HCEC 1CT (cell line): ENCODE measurements at regions not wholly inside any gene's neighbourhood (a gene's known extent, or its start where the extent isn't known, plus 50 kb on each side); places are given as distances from the start of the nearest gene placed in this dataset.
"Not testable (repeated sequence)": the region's sequence is repeated elsewhere in the genome, so short reads cannot be mapped to it uniquely, and the experiment has no call there.

Experiments used
- DNase-seq: peaks from one replicate; pipeline ENCODE4 v3.0.0-alpha.2; 2017

DNA sequence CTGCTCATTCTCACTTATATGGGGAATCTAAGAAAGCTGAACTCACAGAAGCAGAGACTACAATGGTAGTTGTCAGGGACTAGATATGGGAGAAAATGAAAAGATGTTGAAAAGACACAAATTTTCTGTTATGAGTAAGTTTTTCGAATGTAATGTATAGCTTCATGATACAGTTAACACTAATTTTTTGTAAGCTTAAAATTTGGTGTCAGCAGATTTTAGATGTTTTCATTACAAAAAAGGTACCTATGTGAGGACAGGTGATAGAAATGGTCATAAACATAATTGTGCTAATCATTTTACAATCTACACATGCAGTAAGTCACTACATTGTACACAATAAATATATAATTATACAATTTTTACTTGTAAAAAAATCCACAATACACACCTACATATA lies 286.6 kb downstream of the ZNF33B start:
- DNase-seq, result no peak

DNA sequence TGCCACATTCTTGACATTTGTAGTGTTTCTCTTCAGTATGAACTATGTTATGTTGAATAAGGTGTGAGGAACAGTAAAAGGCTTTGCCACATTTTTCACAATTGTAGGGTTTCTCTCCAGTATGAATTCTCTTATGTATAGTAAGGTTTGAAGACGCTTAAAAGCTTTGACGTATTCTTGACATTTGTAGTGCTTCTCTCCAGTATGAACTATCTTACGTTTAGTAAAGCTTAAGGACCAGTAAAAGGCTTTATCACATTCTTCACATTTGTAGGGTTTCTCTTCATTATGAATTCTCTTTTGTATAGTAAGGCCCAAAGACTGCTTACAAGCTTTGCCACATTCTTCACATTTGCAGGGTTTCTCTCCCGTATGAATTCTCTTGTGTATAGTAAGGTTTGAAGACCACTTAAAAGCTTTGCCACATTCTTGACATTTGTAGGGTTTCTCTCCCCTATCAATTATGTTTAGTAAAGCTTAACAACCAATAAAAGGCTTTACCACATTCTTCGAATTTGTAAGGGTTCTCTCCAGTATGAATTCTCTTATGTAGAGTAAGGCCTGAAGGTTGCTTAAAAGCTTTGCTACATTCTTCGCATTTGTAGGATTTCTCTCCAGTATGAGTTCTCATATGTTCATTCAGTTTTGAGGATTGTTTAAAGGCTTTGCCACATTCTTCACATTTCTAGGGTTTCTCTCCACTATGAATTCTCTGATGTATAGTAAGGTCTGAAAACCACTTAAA lies 301.6 kb downstream of the ZNF33B start:
- DNase-seq, result not testable (repeated sequence)

DNA sequence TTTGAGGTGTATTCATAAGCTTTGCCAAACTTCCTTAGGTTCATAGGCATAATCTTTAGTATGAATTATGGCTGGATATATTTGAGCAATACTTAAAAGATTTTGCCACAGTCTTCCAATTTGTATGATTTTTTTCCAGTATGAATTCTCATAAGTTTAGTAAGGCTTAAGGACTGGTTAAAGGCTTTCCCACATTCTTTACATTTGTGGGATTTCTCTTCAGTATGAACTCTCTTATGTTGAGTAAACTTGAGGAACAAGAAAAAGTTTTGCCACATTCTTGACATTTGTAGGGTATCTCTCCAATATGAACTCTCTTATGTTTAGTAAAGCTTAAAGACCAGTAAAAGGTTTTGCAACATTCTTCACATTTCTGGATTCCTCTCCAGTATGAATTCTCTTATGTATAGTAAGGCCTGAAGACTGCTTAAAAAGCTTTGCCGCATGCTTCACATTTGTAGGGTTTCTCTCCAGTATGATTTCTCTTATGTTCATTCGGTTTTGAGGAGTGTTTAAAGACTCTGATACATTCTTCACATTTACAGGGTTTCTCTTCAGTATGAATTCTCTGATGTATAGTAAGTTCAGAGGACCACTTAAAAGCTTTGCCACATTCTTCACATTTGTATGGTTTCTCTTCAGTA lies 302.6 kb downstream of the ZNF33B start:
- DNase-seq, result not testable (repeated sequence)

DNA sequence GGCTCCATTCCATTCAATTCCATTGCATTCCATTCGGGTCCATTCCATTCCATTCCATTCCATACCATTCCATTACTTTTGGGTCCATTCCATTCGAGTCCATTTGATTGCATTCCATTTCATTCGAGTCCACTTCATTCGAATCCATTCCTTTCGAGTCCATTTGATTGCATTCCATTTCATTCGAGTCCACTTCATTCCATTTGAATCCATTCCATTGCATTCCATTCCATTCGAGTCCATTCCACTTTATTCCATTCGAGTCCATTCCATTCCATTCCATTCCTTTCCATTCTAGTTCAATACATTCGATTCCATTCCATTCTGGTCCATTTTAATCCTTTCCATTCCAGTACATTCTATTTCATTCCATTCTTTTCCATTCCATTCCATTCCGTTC lies 334.0 kb downstream of the ZNF33B start:
- no peak for DNase-seq

DNA sequence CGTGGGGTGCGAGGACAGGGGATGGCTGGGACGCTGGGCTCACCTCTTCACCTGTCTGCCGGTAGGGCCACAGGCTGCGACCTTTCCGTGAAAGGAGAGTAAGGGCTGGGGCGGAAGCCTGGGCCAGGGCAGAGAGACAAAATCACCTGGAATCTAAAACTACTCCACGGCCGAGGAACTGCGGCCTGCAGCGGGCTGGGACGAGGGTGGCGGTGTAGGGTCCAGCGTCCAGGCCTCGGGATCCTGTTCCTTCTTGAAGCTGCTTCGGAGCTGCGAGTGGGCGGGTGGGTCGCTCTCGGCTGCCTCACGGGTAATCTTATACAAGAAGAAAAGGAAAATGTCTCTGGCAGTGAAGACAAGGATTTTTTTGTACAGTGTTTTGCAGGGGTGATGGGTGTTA lies 356.5 kb downstream of the ZNF33B start:
- DNase-seq, result not testable (repeated sequence)

DNA sequence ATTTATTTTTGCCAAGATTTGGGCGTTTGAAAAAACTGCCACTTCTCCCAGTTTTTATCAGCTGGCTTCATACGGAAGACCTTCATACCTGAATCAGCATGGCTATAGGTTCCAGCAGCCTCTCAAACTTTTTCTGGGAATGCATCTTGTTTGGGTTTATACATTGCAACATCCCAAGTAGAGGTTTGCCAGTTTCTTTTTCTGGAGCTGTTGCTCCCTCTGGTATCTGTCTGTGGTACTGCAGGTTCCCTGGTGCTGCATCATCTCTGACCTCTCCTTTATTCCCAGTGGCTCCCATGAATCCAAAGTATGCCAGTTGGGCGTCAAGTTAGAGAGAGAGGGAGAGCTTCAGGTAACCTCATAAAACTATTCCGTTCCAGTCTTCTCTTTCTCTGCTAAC lies 368.6 kb downstream of the ZNF33B start:
- DNase-seq, result not testable (repeated sequence)

DNA sequence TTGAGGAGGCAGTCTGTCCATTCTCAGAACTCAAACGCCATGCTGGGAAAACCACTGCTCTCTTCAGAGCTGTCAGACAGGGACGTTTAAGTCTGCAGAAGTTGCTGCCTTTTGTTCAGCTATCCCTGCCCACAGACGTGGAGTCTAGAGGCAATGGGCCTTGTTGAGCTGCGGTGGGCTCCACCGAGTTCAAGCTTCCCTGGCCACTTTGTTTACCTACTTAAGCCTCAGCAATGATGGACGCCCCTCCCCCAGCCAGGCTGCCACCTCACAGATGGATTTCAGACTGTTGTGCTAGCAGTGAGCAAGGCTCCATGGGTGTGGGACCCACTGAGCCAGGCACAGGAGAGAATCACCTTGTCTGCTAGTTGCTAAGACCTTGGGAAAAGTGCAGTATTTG lies 375.1 kb downstream of the ZNF33B start:
- not testable (repeated sequence) for DNase-seq

DNA sequence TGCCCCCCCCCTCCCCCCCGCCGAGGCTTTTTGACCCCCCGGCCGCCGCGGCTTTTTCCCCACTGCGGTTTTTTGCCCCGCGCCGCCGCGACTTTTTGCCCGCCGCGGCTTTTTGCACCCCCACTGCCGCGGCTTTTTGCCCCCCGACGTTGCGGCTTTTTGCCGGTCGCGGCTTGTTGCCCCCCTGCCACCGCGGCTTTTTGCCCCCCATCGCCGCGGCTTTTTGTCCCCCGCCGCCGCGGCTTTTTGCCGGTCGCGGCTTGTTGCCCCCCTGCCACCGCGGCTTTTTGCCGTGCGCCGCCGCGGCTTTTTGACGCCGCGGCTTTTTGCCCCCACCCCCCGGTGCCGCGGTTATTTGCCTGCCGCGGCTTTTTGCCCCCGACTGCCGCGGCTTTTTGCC lies 395.4 kb downstream of the ZNF33B start:
- DNase-seq, result not testable (repeated sequence)

DNA sequence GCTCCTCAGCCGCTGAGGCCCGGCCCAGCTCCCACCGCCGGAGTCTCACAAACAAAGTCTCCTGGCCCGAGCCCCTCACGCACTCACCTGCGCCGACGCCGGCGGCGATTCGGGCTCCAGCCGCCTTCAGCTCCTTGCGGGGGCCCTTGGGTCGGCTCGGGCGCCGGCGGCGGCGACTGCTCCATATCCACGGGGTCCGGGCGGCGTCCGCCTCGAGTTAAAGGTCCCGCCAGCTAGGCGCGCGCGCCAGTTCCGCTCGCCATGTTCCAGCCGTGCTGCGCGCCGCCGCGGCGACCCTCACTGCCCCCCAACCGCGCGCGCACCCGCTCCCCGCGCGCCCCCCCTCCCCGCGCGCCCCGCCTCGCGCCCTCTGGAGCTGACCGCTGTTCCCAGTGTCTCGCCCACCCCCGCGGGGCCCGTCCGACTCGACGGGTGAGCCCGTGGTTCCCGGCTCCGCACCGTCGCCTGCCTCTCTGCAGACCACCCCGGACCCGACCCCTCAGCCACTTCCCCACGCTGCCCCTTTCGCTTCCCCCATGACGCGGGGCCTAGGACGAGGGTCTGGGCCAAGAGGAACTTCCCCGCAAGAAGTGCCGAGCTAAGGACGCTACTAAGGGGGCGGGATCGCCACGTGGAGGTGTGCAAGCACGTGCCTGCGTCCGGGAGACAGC lies 396.1 kb downstream of the ZNF33B start:
- DNase-seq, result no peak

DNA sequence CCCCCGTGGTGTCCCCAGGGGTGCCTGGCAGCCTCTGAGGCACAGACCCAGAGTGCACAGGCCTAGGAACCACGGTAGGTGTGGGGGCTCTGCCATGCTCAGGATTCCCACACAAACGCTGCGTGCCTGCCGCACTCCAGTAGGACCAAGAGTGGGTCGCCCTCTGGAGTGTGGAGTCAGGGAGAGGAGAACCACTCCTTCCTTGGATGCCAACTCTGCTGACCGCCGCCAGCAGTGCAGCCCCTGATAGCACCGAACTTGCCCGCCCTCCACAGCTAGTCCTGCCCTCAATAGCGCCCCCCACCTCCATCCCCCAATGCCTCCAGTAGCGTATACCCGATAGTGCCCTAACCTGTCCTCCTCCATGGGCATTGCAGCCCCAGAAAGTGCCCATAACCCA lies 402.0 kb downstream of the ZNF33B start:
- not testable (repeated sequence) for DNase-seq

DNA sequence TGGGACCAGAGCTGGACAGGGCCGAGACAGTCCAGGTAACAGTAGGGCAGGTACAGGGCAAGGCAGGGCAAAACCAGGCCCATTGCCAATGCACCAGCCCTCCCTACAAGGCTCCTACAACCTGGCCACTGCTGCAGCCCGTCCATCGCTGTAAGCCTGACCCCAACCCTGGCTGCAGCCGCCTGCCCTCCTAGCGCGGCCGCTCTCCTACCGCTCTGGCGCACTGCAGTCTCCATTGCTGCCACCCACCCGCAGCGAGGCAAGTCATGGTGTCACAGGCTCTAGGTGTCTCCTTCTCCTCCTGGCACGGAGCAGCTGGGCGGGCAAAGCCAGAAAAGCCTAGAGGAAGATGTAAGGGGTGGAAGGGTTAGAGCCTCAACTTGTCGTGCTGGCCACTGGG lies 402.6 kb downstream of the ZNF33B start:
- DNase-seq, result not testable (repeated sequence)

DNA sequence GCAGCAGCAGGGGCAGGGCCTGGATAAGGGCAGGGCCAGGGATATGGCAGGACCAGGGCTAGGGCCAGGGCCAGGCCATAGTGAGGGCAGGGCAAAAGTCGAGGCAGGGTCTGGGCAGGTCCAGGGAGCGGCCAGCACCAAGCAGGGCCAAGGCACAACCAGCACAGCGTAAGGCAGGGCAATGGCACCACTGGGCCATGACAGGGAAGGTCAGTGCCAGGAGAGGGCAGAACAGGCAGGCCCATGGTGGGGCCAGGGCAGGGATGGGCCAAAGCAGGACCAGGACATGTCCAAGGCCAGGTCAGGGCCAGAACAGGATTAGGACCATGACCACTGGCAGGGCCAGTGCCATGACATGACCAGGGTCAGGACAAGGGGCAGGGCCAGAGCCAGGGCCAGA lies 403.1 kb downstream of the ZNF33B start:
- not testable (repeated sequence) for DNase-seq

DNA sequence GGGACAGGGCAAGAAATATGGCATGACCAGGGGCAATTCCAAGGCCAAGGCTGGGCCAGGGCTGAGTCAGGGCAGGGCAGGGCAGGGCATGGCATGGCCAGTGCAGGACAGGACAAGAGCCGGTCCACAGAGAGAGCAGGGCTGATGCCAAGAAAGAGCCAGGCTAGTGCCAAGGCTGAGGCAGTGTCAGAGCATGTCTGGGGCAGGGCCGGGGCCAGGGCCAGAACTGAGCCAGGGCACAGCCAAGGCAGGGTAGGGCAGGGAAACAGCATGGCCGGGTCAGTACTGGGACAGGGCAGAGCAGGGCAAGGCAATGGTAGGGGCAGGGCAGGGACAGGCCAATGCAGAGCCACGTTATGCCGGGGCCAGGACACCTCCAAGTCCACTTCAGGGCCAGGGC lies 403.9 kb downstream of the ZNF33B start:
- not testable (repeated sequence) for DNase-seq

DNA sequence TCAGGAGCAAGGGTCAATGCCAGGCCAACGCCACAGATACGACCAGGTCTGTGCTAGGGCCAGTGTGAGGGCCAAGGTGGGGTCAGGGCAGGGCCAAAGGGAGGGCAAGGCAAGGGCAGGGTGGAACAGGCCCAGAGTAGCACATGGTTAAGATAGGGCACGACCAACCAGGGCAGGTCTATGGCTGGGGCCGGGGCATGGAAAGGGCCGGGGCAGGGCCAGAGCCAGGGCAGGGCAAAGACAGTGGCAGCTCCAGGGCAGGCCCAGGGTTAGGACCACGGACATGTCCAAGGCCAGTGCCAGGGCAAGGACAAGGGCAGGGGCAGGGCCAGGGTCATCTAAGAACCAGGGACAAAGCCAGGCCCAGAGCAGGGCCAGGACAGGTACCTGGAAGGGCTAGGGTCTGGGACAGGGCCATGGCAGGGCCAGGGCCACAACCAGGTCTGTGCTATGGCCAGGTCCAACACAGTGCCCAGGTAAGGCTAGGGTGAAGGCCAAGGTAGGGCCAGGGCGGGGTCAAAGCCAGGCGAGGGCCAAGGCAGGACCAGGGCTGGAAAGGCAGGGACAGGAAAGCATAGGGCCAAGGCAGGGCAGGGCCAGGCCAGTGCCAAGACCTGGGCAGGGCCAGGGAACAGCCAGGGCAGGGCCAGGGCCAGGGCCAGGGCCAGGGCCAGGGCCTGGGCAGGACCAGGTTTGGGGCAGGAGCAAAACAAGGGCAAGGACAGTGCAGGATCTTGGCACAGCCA lies 404.7 kb downstream of the ZNF33B start:
- not testable (repeated sequence) for DNase-seq

DNA sequence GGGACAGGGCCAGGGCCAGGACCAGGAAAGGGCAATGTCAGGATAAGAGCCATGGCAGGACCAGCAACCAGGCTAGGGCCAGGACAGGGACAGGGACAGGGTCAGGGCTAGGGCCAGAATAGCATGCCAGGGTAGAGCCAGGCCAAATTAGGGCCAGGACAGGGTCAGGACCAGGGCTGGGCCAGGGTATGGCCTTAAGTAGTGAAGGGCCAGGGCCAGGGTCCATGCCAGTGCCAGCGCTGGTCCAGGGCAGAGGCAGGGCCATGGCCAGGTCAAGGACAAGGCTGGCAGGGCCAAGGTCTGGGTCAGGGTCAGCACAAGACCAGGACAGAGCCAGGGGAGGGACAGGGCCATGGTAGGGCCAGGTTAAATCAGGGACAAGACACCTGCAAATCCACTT lies 405.4 kb downstream of the ZNF33B start:
- DNase-seq, result not testable (repeated sequence)

DNA sequence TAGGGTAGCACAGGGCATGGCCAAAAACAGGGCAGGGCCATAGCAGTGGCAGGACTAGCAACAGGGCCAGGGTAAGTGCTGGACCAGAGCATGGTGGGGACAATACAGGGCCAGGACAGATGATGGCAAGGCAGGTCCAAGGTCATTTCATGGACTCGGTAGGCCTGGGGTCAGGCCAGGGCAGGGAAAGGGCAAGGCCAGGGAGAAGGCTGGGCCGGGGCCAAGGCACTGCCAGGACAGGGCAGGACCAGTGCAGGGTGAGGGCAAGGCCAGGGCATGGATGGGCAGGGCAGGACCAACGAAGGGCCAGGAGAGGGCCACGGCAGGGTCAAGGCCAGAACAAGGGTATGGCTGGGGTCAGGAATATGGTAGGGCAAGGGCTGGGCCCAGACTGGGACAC lies 407.6 kb downstream of the ZNF33B start:
- not testable (repeated sequence) for DNase-seq

DNA sequence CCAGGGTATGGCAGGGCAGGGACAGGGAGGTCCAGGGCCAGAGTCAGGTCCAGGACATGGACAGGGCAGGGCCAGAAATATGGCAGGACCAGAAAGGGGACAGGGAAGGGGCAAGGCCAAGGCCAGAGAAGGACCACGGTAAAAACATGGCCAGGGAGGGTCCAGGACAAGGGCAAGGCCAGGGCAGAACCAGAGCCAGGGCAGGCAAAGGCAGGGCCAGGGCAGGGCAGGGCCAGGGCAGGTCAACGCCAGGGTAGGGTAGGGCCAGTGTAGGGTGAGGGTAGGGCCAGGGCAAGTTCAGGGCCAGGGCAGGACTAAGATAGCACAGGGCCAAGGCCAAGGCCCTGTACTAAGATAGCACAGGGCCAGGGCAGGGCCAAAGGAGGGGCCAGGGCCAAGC lies 408.3 kb downstream of the ZNF33B start:
- not testable (repeated sequence) for DNase-seq

DNA sequence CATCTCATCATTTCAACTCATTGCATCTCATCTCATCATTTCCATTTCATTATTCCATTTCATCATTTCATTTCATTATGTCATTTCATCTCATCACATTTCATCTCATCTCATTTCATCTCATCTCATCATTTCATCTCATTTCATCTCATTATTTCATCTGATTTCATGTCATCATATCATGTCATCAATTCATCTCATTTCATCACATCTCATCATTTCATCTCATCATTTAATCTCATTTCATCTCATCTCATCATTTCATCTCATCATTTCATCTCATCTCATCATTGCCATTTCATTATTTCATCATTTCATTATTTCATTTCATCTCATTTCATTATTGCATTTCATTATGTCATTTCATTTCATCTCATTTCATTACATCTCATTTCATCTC lies 410.5 kb downstream of the ZNF33B start:
- DNase-seq, result not testable (repeated sequence)

DNA sequence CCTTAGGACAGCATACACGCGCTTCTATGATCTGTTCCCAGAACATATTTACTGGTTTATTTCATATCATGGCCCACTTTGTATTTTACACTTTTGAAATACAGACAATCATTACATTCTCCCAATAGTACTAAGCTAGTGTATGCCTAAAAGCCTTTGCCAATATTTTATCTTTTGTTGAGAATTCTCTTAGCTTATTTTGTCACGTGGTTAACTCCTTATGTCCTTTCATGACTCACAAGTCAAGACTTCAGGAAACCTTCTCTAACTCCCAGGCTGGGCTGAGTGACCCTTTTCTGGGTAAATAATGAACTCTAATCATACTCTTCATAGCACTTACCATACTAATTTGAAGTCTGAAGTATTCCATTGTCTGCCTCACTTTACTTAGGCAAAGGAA lies 444.8 kb downstream of the ZNF33B start:
- not testable (repeated sequence) for DNase-seq

DNA sequence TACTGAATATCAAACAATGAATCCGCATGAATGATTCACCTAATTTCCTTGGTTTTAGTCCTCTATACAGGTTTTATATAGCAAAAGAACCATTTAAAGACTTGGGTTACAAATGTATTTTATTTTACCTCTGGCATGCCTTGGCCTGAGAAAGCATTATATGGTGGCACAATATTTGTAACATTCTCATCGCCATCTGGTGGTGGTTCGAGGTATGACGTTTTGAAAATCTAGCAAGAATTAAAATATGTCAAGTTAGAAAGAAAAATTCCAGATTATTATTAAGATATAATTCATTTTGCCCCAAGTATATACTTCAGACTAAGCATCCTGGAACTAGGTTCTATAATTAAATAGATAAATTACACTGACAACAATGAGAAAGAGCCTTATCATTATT lies 445.9 kb downstream of the ZNF33B start:
- DNase-seq, result peak; percentile 2

DNA sequence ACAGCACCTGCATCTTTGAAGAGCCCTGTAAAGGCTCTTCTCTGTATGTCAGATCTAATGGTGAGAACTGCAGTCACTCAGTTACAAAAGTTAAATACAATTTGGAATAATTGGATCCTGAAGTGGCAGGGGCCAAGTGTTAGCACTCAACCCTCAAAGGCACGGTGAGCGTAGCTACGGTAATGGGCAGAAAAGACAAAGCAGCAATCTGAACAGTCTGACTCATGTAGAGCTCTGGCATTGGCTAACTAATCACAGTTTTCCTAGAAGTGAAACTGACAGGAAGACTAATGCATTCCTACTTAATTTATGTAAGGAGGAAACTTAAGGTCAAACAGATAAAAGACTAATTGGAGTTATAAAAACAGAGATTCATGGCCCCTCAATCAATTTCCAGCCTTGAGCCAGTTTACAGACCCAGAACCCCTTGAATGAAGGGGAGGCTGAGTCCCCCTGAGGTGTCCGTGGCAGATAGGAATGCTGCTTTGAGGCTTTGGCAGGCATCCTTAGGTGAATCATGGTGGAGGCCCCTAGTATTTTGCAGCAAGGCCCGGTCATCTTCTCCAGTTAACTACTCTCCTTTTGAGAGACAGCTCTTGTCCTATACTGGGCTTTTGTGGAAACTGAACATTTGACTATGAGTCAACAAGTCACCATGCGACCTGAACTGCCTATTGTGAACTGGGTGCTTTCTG lies 450.7 kb downstream of the ZNF33B start:
- not testable (repeated sequence) for DNase-seq
